Heart left ventricle (tissue), 16 donors: ENCODE measurements at regions not wholly inside any gene's neighbourhood (a gene's known extent, or its start where the extent isn't known, plus 50 kb on each side); places are given as distances from the start of the nearest gene placed in this dataset.
"Not testable (repeated sequence)": the region's sequence is repeated elsewhere in the genome, so short reads cannot be mapped to it uniquely, and the experiment has no call there.

Source experiments
- ATAC-seq, 4 donors: fragments of 200-7000 bp; cut with Tn5 transposase; one replicate each; pipeline ENCODE4 v1.9.1; 2020 to 2022; ENCODE audit warnings: moderate library complexity in 4 of 4, mild to moderate bottlenecking in 3 of 4, moderate number of reproducible peaks in 1 of 4
- DNase-seq, 5 donors: peaks; one replicate each; pipeline ENCODE4 v3.0.0-alpha.2; 2020
- H3K27ac ChIP-seq, 12 donors: fragments of 200-600 bp; sonication (generic) in 4 of 12; one replicate each; pipeline versions ENCODE4 v1.5.0 to v1.8.0; 2016 to 2022; ENCODE audit warnings: mild to moderate bottlenecking in 2 of 12
- H3K27me3 ChIP-seq, 9 donors: fragments of 200-600 bp; sonication (generic) in 2 of 9; one replicate each; pipeline versions ENCODE4 v1.5.1 to v1.8.0; 2016 to 2022; ENCODE audit warnings: mild to moderate bottlenecking in 3 of 9
- H3K36me3 ChIP-seq, 9 donors: fragments of 200-600 bp; sonication (generic) in 2 of 9; one replicate each; pipeline versions ENCODE4 v1.5.0 to v1.8.0; 2018 to 2022; ENCODE audit warnings: mild to moderate bottlenecking in 2 of 9
- H3K4me1 ChIP-seq, 12 donors: fragments of 200-600 bp; sonication (generic) in 4 of 12; one replicate each; pipeline versions ENCODE4 v1.5.0 to v1.8.0; 2016 to 2022; ENCODE audit warnings: mild to moderate bottlenecking in 3 of 12
- H3K4me3 ChIP-seq, 12 donors: fragments of 200-600 bp; sonication (generic) in 4 of 12; one replicate each; pipeline versions ENCODE4 v1.5.0 to v1.8.0; 2017 to 2022; ENCODE audit warnings: mild to moderate bottlenecking in 9 of 12, moderate library complexity in 4 of 12
- H3K9me3 ChIP-seq, 12 donors: fragments of 200-600 bp; sonication (generic) in 4 of 12; one replicate each; pipeline versions ENCODE4 v1.5.0 to v1.8.0; 2016 to 2022; ENCODE audit warnings: mild to moderate bottlenecking in 1 of 12
- CTCF ChIP-seq, 12 donors: fragments of 200-600 bp; sonication (generic) in 4 of 12; IDR thresholded peaks; one replicate each; pipeline versions ENCODE4 v1.5.0 to v1.8.0; 2018 to 2022; ENCODE audit warnings: antibody characterized with exemption in 12 of 12, mild to moderate bottlenecking in 5 of 12
- POLR2A ChIP-seq, 2 donors: fragments of 450-650 bp; IDR thresholded peaks; one replicate each; pipeline ENCODE4 v1.6.1; 2017; ENCODE audit warnings: antibody characterized with exemption in 2 of 2, mild to moderate bottlenecking in 2 of 2, moderate library complexity in 2 of 2
- WGBS, 4 donors: extraction: QIAGEN DNeasy Blood & Tissue Kit in 2 of 4; methylation state at CpG; one replicate each; pipeline versions ENCODE4 v1.1.5 to v1.1.7; 2013 to 2018; 5-methylcytosine and 5-hydroxymethylcytosine counted together
- intact Hi-C, 10 donors: fragments of 100-400 bp; cut with DNase I; formaldehyde crosslinking; loops; one replicate each; pipeline versions ENCODE4 v1.11.1 to v1.14.2; 2022
- donor health status: ischemic (EF 13 %, LVEDD 7.1; RV severe dilation, severe dysfunction).
- donor health status: healthy with polysubstance abuse.
- donor health status: DM: no; HTN: yes; CAD: no.
- donor health status: DM: no; HTN: no; CAD: no.
- donor health status: ischemic (EF 25% LVEDD 6.9; RV normal size, moderate dysfunction).
- donor health status: ischemic (EF 25% LVEDD 5.7; RV mildly dilated, moderate dysfunction).
- donor health status: healthy.
- donor health status: DM: yes; HTN: yes; CAD: no.
- donor health status: ischemic (EF 35%, LVEDD 5.7; RV mildly dilated, moderate dysfunction).
- donor health status: nonischemic (EF 11% LVEDD 7.7; RV severe dilation, severe dysfunction).
- donor health status: DM: yes; HTN: yes; CAD: no.
- donor health status: PGD.
- donor health status: ischemic (EF 29% LVEDD 5.4; RV normal size, mild dysfunction).
- donor health status: nonischemic (EF 23%, LVEDD 6.1; RV moderate dilation, normal function).

- Histone ChIP-seq H3K27ac (no peak overlapping the region), H3K4me3 (no peak overlapping the region), H3K9me3 (no peaks in the 10 kb centered on the region), H3K4me1 (no peaks in the 10 kb centered on the region), H3K36me3 (no peaks in the 10 kb centered on the region), H3K27me3 (peaks cover 0 to 30% (median 0%) of the 10 kb centered on the region in 9 donors)
- intact Hi-C loops, result no loop called here
- 56 to 59% (median 58%) methylated on average over 4 of the region's 4 CpGs for WGBS, 4 donors
- ATAC-seq (no peak), DNase-seq (no peak)
- no peak for TF ChIP-seq POLR2A (IDR thresholded peaks at IDR 0.05)
- TF ChIP-seq CTCF (IDR thresholded peaks at IDR 0.05), result no peak
These were observed 56.3 kb downstream of the FOXI3 start for GRCh38 chr2:88396209-88396608.

DNA sequence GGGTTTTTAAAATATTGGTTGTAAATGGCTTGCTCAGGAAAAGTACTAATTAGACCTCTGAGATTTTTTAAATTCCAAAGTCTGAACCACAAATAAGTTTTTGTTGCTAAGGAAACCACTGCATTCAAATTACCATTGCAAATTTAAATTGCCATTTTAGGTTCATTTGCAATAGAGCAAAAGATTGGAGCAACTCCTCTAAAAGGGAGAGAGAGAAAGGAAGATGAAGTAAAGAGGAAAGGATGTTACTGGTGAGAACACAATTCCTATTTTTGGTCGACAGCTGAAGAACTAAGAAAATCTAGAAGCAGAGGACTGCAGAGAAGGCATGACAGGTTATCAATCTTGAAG, 74.9 kb downstream of the FOXI3 start:
- 39 to 52% (median 47%) methylated on average over 1 of the region's 1 CpG for WGBS, 4 donors
- H3K27me3 ChIP-seq, result peaks cover 0 to 16% (median 0%) of the 10 kb centered on the region in 9 donors
- intact Hi-C loops, result no loop called here
- no peaks in the 10 kb centered on the region for H3K4me1 ChIP-seq
- ATAC-seq, result no peak
- TF ChIP-seq CTCF (IDR thresholded peaks at IDR 0.05), result no peak
- no peak for TF ChIP-seq POLR2A (IDR thresholded peaks at IDR 0.05)
- H3K4me3 ChIP-seq, result no peak overlapping the region
- no peaks in the 10 kb centered on the region for H3K36me3 ChIP-seq
- DNase-seq, result no peak
- peaks cover 0 to 8% (median 0%) of the 10 kb centered on the region in 12 donors for H3K9me3 ChIP-seq
- no peak overlapping the region for H3K27ac ChIP-seq

- intact Hi-C loops, result no loop called here
- WGBS, 4 donors, result 72 to 77% (median 74%) methylated on average over 3 of the region's 3 CpGs
These were observed 80.5 kb downstream of the FOXI3 start for GRCh38 chr2:88372042-88372441.

DNA sequence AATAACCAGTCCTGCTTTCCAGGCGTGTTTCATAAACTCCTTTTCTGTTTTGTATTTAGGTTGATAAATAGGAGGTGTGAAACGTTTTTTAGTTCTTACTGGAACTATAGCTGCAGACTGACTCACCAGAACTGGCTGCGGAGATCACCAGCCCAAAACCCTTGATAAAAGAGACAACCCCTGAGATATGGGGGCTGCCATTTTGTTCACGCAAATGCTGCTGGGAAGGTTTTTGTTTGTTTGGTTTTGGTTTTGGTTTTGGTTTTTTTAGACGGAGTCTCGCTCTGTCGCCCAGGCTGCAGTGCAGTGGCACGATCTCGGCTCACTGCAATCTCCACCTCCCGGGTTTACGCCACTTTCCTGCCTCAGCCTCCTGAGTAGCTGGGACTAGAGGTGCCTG, 87.1 kb downstream of the FOXI3 start:
- H3K9me3 ChIP-seq, H3K27me3 ChIP-seq, DNase-seq, intact Hi-C loops, ATAC-seq, H3K4me1 ChIP-seq, H3K27ac ChIP-seq, H3K36me3 ChIP-seq, H3K4me3 ChIP-seq: not testable (repeated sequence)
- WGBS, 4 donors, result 85 to 89% (median 86%) methylated on average over 11 of the region's 11 CpGs

More at GRCh38 chr2:88372042-88372441, 80.5 kb downstream of the FOXI3 start:
- no peak overlapping the region for H3K4me3 ChIP-seq
- DNase-seq (no peak), ATAC-seq (no peak)
- H3K27me3 ChIP-seq, result peaks cover 0 to 10% (median 0%) of the 10 kb centered on the region in 9 donors
- no peaks in the 10 kb centered on the region for H3K4me1 ChIP-seq
- TF ChIP-seq CTCF (IDR thresholded peaks at IDR 0.05) (no peak), POLR2A (IDR thresholded peaks at IDR 0.05) (no peak)
- H3K36me3 ChIP-seq, result no peaks in the 10 kb centered on the region
- H3K27ac ChIP-seq, result no peak overlapping the region
- peaks cover 0 to 8% (median 0%) of the 10 kb centered on the region in 12 donors for H3K9me3 ChIP-seq

DNA sequence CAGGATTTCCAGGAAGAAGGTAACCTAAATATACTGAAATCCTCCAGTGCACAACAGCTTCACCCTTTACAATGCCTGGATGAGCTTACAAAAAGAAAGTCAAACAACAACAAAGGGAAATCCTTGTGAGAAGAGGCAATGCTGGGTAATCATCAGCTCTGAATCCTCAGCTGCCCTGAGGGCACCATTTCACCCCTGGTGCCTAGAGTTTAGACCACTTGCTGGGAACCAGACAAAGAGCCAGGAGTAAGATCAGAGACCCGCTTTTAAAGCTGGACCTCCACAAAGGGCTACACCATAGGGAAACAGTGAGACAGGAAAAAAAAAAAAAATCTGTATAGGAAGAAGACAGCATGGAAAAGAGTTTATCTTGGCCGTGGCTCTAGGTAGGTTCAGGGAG, 97.0 kb downstream of the FOXI3 start:
- intact Hi-C loops, result no loop called here

More for the DNA sequence above, 97.0 kb downstream of the FOXI3 start:
- TF ChIP-seq CTCF (IDR thresholded peaks at IDR 0.05), result no peak
- no peak for TF ChIP-seq POLR2A (IDR thresholded peaks at IDR 0.05)
- H3K4me3 ChIP-seq, result no peak overlapping the region
- DNase-seq, result no peak
- no peak for ATAC-seq
- peaks cover 0 to 25% (median 8%) of the 10 kb centered on the region in 9 donors for H3K27me3 ChIP-seq
- WGBS, 4 donors, result 59 to 67% (median 61%) methylated on average over 2 of the region's 2 CpGs
- H3K4me1 ChIP-seq, result peaks cover 0 to 6% (median 0%) of the 10 kb centered on the region in 12 donors
- H3K27ac ChIP-seq, result no peak overlapping the region
- H3K9me3 ChIP-seq, result peaks cover 0 to 5% (median 0%) of the 10 kb centered on the region in 12 donors
- no peaks in the 10 kb centered on the region for H3K36me3 ChIP-seq
